ENCODE measurements at regions not wholly inside any gene's neighbourhood (a gene's known extent, or its start where the extent isn't known, plus 50 kb on each side); places are given as distances from the start of the nearest gene placed in this dataset.

DNA sequence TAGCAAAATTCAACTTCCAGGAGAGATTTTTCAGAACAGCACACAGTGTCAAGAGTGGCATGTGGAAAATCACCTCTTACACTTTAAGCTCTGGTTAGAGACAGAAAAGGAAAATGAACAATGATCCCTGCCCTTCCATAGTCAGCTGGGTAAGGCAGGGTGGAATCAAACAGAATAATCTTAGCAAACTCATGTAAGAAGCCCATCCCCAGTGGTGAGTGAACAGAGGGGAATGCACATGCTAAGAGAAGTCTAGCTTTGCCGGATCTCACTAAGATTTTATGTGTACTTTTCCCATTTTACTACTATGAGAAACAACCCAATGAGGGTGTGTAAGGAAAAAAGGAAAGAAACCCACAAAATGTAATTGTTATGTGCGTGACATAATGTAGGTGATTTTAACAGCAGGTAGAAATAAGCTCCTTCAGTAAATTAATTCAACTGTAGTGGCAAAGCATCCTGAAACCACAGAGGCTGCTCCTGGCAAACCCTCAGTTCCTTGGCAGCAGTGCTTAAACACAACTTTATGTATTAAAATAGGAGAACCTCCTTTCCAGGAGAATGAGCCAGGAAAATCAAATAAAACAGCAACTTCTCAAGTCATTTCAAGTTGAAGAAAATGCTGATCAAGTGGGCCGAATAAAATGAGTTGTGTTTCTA lies 366.0 kb upstream of the TRPC7 start:
- Mint-ChIP-seq H3K9me3 (peaks cover 4% of the 10 kb centered on the region), H3K27me3 (ENCODE audit: low read depth) (no peaks in the 10 kb centered on the region), H3K4me3 (no peak overlapping the region), H3K27ac (peak overlapping the region; percentile 89), H3K36me3 (no peaks in the 10 kb centered on the region), H3K4me1 (peaks cover 74% of the 10 kb centered on the region)
- TF ChIP-seq, protein P1, sequence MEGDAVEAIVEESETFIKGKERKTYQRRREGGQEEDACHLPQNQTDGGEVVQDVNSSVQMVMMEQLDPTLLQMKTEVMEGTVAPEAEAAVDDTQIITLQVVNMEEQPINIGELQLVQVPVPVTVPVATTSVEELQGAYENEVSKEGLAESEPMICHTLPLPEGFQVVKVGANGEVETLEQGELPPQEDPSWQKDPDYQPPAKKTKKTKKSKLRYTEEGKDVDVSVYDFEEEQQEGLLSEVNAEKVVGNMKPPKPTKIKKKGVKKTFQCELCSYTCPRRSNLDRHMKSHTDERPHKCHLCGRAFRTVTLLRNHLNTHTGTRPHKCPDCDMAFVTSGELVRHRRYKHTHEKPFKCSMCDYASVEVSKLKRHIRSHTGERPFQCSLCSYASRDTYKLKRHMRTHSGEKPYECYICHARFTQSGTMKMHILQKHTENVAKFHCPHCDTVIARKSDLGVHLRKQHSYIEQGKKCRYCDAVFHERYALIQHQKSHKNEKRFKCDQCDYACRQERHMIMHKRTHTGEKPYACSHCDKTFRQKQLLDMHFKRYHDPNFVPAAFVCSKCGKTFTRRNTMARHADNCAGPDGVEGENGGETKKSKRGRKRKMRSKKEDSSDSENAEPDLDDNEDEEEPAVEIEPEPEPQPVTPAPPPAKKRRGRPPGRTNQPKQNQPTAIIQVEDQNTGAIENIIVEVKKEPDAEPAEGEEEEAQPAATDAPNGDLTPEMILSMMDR (IDR thresholded peaks at IDR 0.05; ENCODE audit: unreplicated experiment) = no peak
- DNase-seq (ENCODE audit: low spot score in 2 of 2, unreplicated experiment in 2 of 2) = no peak

DNA sequence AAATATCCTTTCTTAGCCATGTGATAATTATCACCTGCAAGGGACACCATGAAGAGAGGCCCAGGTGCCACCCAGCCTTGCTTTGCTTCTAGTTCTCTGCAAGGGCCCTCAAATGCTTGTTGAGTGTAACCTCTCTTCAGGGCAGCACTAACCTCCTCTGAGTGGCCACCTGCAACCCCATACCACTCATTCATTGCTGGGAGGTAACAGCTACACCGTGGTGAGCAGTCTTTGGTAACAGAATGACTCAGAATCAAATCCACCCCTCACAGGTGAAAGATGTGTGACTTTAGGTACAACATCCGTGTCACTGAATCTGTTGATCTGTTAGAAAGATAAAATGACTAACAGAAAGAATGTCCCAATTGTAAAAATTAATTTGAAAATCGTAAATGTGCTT lies 365.1 kb upstream of the TRPC7 start:
- H3K9me3 Mint-ChIP-seq = peaks cover 4% of the 10 kb centered on the region
- no peak for DNase-seq (ENCODE audit: low spot score in 2 of 2, unreplicated experiment in 2 of 2)
- H3K4me3 Mint-ChIP-seq = no peak overlapping the region
- TF ChIP-seq, protein P1 (IDR thresholded peaks at IDR 0.05; ENCODE audit: unreplicated experiment) = no peak
- H3K36me3 Mint-ChIP-seq = no peaks in the 10 kb centered on the region
- peak overlapping the region; percentile 89 for H3K27ac Mint-ChIP-seq
- no peaks in the 10 kb centered on the region for H3K27me3 Mint-ChIP-seq (ENCODE audit: low read depth)
- peaks cover 65% of the 10 kb centered on the region for H3K4me1 Mint-ChIP-seq

DNA sequence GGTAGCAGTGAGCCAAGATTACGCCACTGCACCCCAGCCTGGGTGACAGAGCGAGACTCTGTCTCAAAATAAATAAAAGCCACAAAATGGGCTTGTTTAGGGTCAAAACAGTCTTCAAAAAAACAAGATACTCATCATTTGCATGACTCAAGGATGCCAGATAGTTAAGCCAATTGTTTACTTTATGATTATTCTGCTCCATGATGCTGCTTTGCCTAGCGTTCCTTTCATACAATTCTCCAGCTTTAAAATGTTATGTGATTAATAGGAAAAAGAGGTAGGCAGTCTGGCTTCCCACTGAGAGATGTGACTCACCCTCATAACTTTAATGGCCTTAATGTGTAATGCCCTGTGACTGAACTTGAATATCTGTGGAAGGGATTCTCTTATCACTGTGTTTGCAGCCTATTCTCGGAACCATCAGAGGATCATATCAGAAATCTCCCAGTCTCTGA lies 364.6 kb upstream of the TRPC7 start:
- no peak for DNase-seq (ENCODE audit: low spot score in 2 of 2, unreplicated experiment in 2 of 2)
- peak overlapping the region; percentile 89 for H3K27ac Mint-ChIP-seq
- no peaks in the 10 kb centered on the region for H3K36me3 Mint-ChIP-seq
- H3K4me3 Mint-ChIP-seq = no peak overlapping the region
- peaks cover 4% of the 10 kb centered on the region for H3K9me3 Mint-ChIP-seq
- H3K4me1 Mint-ChIP-seq = peaks cover 60% of the 10 kb centered on the region
- TF ChIP-seq, protein P1 (IDR thresholded peaks at IDR 0.05; ENCODE audit: unreplicated experiment) = no peak
- H3K27me3 Mint-ChIP-seq (ENCODE audit: low read depth) = no peaks in the 10 kb centered on the region

DNA sequence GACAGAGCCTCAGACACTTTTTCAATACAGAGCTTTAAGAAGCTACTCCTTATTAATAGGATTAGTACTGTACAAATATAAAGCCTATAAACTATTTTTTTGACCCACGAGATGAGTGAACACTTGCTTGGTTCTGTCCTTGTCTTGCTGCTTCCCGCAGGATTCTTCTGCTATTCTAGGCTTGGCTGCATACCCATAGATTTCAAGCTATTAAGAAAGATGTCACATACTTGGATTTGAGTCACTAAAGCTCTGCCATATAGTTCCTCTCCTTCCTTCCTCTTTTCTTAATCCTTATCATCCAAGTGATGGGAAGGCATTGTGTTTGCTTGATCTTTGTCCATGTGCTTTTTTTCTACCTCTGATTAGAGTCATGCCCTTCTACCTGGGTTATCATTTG lies 361.2 kb upstream of the TRPC7 start:
- no peaks in the 10 kb centered on the region for H3K27me3 Mint-ChIP-seq (ENCODE audit: low read depth)
- peaks cover 49% of the 10 kb centered on the region for H3K4me1 Mint-ChIP-seq
- DNase-seq (ENCODE audit: low spot score in 2 of 2, unreplicated experiment in 2 of 2) = no peak
- TF ChIP-seq, protein P1 (IDR thresholded peaks at IDR 0.05; ENCODE audit: unreplicated experiment) = no peak
- H3K27ac Mint-ChIP-seq = no peak overlapping the region
- no peaks in the 10 kb centered on the region for H3K9me3 Mint-ChIP-seq
- H3K36me3 Mint-ChIP-seq = no peaks in the 10 kb centered on the region
- H3K4me3 Mint-ChIP-seq = no peak overlapping the region

DNA sequence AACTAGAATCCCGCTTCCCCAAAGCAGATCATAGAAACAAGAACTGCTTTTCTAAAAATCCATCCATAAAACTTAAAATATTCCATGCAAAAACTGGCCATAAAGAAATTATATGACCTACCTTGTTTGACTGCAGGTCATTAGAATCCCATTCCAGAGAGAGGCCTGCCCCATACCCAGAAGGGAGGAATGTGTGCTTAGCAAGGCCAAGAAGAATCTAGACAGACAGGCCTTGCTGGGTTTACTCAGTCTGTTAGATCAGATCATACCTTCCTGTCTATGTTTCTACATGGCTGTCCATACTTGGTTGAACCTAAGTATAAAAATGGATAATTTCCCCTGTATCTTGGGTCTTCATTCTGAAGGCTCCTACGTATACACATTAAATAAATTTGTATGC lies 358.8 kb upstream of the TRPC7 start:
- Mint-ChIP-seq H3K4me3 (no peak overlapping the region), H3K9me3 (no peaks in the 10 kb centered on the region), H3K4me1 (peaks cover 31% of the 10 kb centered on the region), H3K36me3 (no peaks in the 10 kb centered on the region), H3K27me3 (ENCODE audit: low read depth) (no peaks in the 10 kb centered on the region), H3K27ac (peak overlapping the region; percentile 93)
- DNase-seq (ENCODE audit: low spot score in 2 of 2, unreplicated experiment in 2 of 2) = no peak
- TF ChIP-seq, protein P1 (IDR thresholded peaks at IDR 0.05; ENCODE audit: unreplicated experiment) = no peak
